H9 (cell line): ENCODE measurements at regions not wholly inside any gene's neighbourhood (a gene's known extent, or its start where the extent isn't known, plus 50 kb on each side); places are given as distances from the start of the nearest gene placed in this dataset.

Source experiments
- DNase-seq: peaks from one replicate; pipeline ENCODE4 v3.0.0-alpha.2; 2017
- H2AFZ ChIP-seq: one replicate; pipeline ENCODE4 v1.6.1; 2013; ENCODE audit warnings: mild to moderate bottlenecking, low read length, control low read depth, moderate library complexity
- H2AK5ac ChIP-seq: 2 replicates; pipeline ENCODE4 v1.6.1; 2013; ENCODE audit warnings: low read length, control low read depth, mixed read lengths; ENCODE audit not compliant: insufficient read length
- H2BK120ac ChIP-seq: one replicate; pipeline ENCODE4 v1.6.1; 2013; ENCODE audit warnings: low read depth, mild to moderate bottlenecking, low read length, control low read depth, inconsistent platforms; ENCODE audit not compliant: poor library complexity, severe bottlenecking
- H2BK12ac ChIP-seq: 2 replicates; pipeline ENCODE4 v1.6.1; 2013; ENCODE audit warnings: low read length, control low read depth, mixed read lengths, low read depth; ENCODE audit not compliant: insufficient read length
- H2BK15ac ChIP-seq: 2 replicates; pipeline ENCODE4 v1.6.1; 2013; ENCODE audit warnings: low read depth, low read length, control low read depth
- H2BK20ac ChIP-seq: one replicate; pipeline ENCODE4 v1.6.1; 2013; ENCODE audit warnings: low read depth, mild to moderate bottlenecking, low read length, control low read depth, inconsistent platforms; ENCODE audit not compliant: poor library complexity, severe bottlenecking
- H2BK5ac ChIP-seq: 2 replicates; pipeline ENCODE4 v1.6.1; 2013; ENCODE audit warnings: low read length, control low read depth, mixed read lengths; ENCODE audit not compliant: insufficient read length
- H3K14ac ChIP-seq: 2 replicates; pipeline ENCODE4 v1.6.1; 2013; ENCODE audit warnings: low read length, control low read depth; ENCODE audit not compliant: insufficient read depth
- H3K18ac ChIP-seq: 2 replicates; pipeline ENCODE4 v1.6.1; 2013; ENCODE audit warnings: low read depth, mild to moderate bottlenecking, mixed read lengths, low read length, control low read depth; ENCODE audit not compliant: insufficient read length
- H3K23ac ChIP-seq: 2 replicates; pipeline ENCODE4 v1.6.1; 2013; ENCODE audit warnings: low read length, control low read depth, mixed read lengths, low read depth; ENCODE audit not compliant: insufficient read length
- H3K23me2 ChIP-seq: 2 replicates; pipeline ENCODE4 v1.6.1; 2013; ENCODE audit warnings: low read depth, mild to moderate bottlenecking, mixed read lengths, low read length, control low read depth; ENCODE audit not compliant: insufficient read length, poor library complexity, severe bottlenecking
- H3K27ac ChIP-seq: 2 replicates; pipeline ENCODE4 v1.5.1; 2013; ENCODE audit warnings: low read length, control low read depth, mixed read lengths, low read depth; ENCODE audit not compliant: insufficient read length
- H3K27me3 ChIP-seq: 2 replicates; pipeline ENCODE4 v1.6.1; 2013; ENCODE audit warnings: low read length, control low read depth, inconsistent platforms; ENCODE audit not compliant: insufficient read depth
- H3K4ac ChIP-seq: 2 replicates; pipeline ENCODE4 v1.6.1; 2013; ENCODE audit warnings: low read depth, mild to moderate bottlenecking, control low read depth, inconsistent platforms, low read length, moderate library complexity
- H3K4me1 ChIP-seq: 2 replicates; pipeline ENCODE4 v1.6.1; 2013; ENCODE audit warnings: low read length, control low read depth, inconsistent platforms; ENCODE audit not compliant: insufficient read depth
- H3K4me2 ChIP-seq: 2 replicates; pipeline ENCODE4 v1.6.1; 2013; ENCODE audit warnings: low read length, control low read depth, mixed read lengths; ENCODE audit not compliant: insufficient read length, insufficient read depth
- H3K56ac ChIP-seq: 2 replicates; pipeline ENCODE4 v1.6.1; 2013; ENCODE audit warnings: low read depth, mild to moderate bottlenecking, mixed read lengths, low read length, control low read depth; ENCODE audit not compliant: insufficient read length
- H3K79me1 ChIP-seq: 2 replicates; pipeline ENCODE4 v1.6.1; 2013; ENCODE audit warnings: low read depth, mild to moderate bottlenecking, moderate library complexity, low read length, control low read depth, inconsistent platforms; ENCODE audit not compliant: insufficient read depth, poor library complexity, severe bottlenecking
- H3K79me2 ChIP-seq: 2 replicates; pipeline ENCODE4 v1.6.1; 2013; ENCODE audit warnings: low read length, control low read depth, inconsistent platforms; ENCODE audit not compliant: insufficient read depth
- H3K9ac ChIP-seq: 2 replicates; pipeline ENCODE4 v1.6.1; 2013; ENCODE audit warnings: low read length, control low read depth, mixed read lengths; ENCODE audit not compliant: insufficient read length; ENCODE audit errors: extremely low read depth
- H3K9me3 ChIP-seq: one replicate; pipeline ENCODE4 v1.6.1; 2013; ENCODE audit warnings: low read depth, low read length, inconsistent platforms; ENCODE audit not compliant: control insufficient read depth
- H3T11ph ChIP-seq: one replicate; pipeline ENCODE4 v1.6.1; 2013; ENCODE audit warnings: mild to moderate bottlenecking, low read length, control low read depth, inconsistent platforms
- H4K20me1 ChIP-seq: one replicate; pipeline ENCODE4 v1.6.1; 2013; ENCODE audit not compliant: control insufficient read depth, insufficient read length, insufficient read depth
- H4K5ac ChIP-seq: 2 replicates; pipeline ENCODE4 v1.6.1; 2013; ENCODE audit warnings: low read depth, mild to moderate bottlenecking, mixed read lengths, low read length, control low read depth; ENCODE audit not compliant: insufficient read length
- H4K8ac ChIP-seq: replicated peaks from 2 replicates; pipeline ENCODE4 v1.6.1; 2013; ENCODE audit warnings: low read length, control low read depth, mixed read lengths, low read depth; ENCODE audit not compliant: insufficient read length
- H4K91ac ChIP-seq: 2 replicates; pipeline ENCODE4 v1.6.1; 2013; ENCODE audit warnings: low read depth, mild to moderate bottlenecking, moderate library complexity, mixed read lengths, low read length, control low read depth; ENCODE audit not compliant: insufficient read length
- H3K27ac Mint-ChIP-seq, 3 experiments: 2 replicates in 2 of 3; 3 replicates in 1 of 3; pipeline ENCODE4 v1.8.0; 2020 to 2021; ENCODE audit warnings: mixed read lengths in 3 of 3, mild to moderate bottlenecking in 1 of 3, moderate library complexity in 1 of 3
- H3K27me3 Mint-ChIP-seq: 2 replicates; pipeline ENCODE4 v1.8.0; 2021; ENCODE audit warnings: low read depth, mild to moderate bottlenecking, moderate library complexity, mixed read lengths
- H3K36me3 Mint-ChIP-seq, 3 experiments: 2 replicates in 2 of 3; 3 replicates in 1 of 3; pipeline ENCODE4 v1.8.0; 2020 to 2021; ENCODE audit warnings: low read depth in 3 of 3, mixed read lengths in 3 of 3; ENCODE audit not compliant: insufficient read depth in 1 of 3
- H3K4me1 Mint-ChIP-seq, 2 experiments: 2 replicates each; pipeline ENCODE4 v1.8.0; 2020; ENCODE audit warnings: mixed read lengths in 2 of 2
- H3K4me3 Mint-ChIP-seq, 2 experiments: 2 replicates in 1 of 2; 3 replicates in 1 of 2; pipeline ENCODE4 v1.8.0; 2020 to 2021; ENCODE audit warnings: mild to moderate bottlenecking in 2 of 2, mixed read lengths in 2 of 2, moderate library complexity in 1 of 2
- H3K9me3 Mint-ChIP-seq, 2 experiments: 2 replicates in 1 of 2; 3 replicates in 1 of 2; pipeline ENCODE4 v1.8.0; 2020; ENCODE audit warnings: mild to moderate bottlenecking in 2 of 2, mixed read lengths in 2 of 2, moderate library complexity in 1 of 2
- CTCF ChIP-seq: fragments of 200-600 bp; sonication (generic); conservative IDR thresholded peaks from 3 replicates; pipeline ENCODE4 v1.8.0; 2021; ENCODE audit warnings: antibody characterized with exemption, mild to moderate bottlenecking
- WGBS: extraction: QIAGEN DNeasy Blood & Tissue Kit; methylation state at CpG from one replicate; pipeline ENCODE4 v1.1.7; 2013; ENCODE audit warnings: missing lambda C conversion rate, low lambda C conversion rate, mixed read lengths; ENCODE audit not compliant: insufficient read length; ENCODE audit errors: extremely low coverage; 5-methylcytosine and 5-hydroxymethylcytosine counted together

GRCh38 chr16:79386299-79386698 lies 214.2 kb downstream of the MAF start:
- H3K4me3 Mint-ChIP-seq, result no peak overlapping the region
- Histone ChIP-seq H3K79me2 (no peaks in the 10 kb centered on the region), H3K18ac (no peak overlapping the region), H4K8ac (no peak overlapping the region), H3K4me1 (no peaks in the 10 kb centered on the region), H3K14ac (no peak overlapping the region), H2BK5ac (no peak overlapping the region), H3T11ph (no peak overlapping the region), H3K27ac (no peak overlapping the region), H3K27me3 (no peaks in the 10 kb centered on the region), H2BK12ac (no peak overlapping the region), H3K4ac (no peak overlapping the region), H3K79me1 (no peaks in the 10 kb centered on the region), H3K4me2 (no peak overlapping the region), H2BK15ac (no peak overlapping the region), H3K9ac (no peak overlapping the region), H2BK20ac (no peak overlapping the region), H4K5ac (no peak overlapping the region), H3K56ac (no peak overlapping the region), H3K23ac (no peak overlapping the region), H2AFZ (no peak overlapping the region), H3K23me2 (no peaks in the 10 kb centered on the region), H2AK5ac (no peak overlapping the region), H3K9me3 (no peaks in the 10 kb centered on the region), H2BK120ac (no peak overlapping the region), H4K91ac (no peak overlapping the region), H4K20me1 (no peaks in the 10 kb centered on the region)
- peaks cover 8 to 10% of the 10 kb centered on the region in 2 experiments for H3K9me3 Mint-ChIP-seq
- H3K27me3 Mint-ChIP-seq, result peaks cover 3% of the 10 kb centered on the region
- TF ChIP-seq CTCF, result no peak
- no CpG with 5 or more reads among the region's 7 CpGs for WGBS
- peaks cover 5 to 13% (median 7%) of the 10 kb centered on the region in 3 experiments for H3K36me3 Mint-ChIP-seq
- no peak overlapping the region for H3K27ac Mint-ChIP-seq
- DNase-seq, result no peak
- H3K4me1 Mint-ChIP-seq, result peaks cover 8 to 10% of the 10 kb centered on the region in 2 experiments
